Heart left ventricle (tissue), 13 donors: ENCODE measurements at regions not wholly inside any gene's neighbourhood (a gene's known extent, or its start where the extent isn't known, plus 50 kb on each side); places are given as distances from the start of the nearest gene placed in this dataset.

Experiments
- CTCF ChIP-seq, 12 donors: fragments of 200-600 bp; sonication (generic) in 4 of 12; IDR thresholded peaks; one replicate each; pipeline versions ENCODE4 v1.5.0 to v1.8.0; 2018 to 2022; ENCODE audit warnings: antibody characterized with exemption in 12 of 12, mild to moderate bottlenecking in 5 of 12
- POLR2A ChIP-seq, 2 donors: fragments of 450-650 bp; IDR thresholded peaks; one replicate each; pipeline ENCODE4 v1.6.1; 2017; ENCODE audit warnings: antibody characterized with exemption in 2 of 2, mild to moderate bottlenecking in 2 of 2, moderate library complexity in 2 of 2
- donor health status: ischemic (EF 13 %, LVEDD 7.1; RV severe dilation, severe dysfunction).
- donor health status: DM: no; HTN: yes; CAD: no.
- donor health status: DM: no; HTN: no; CAD: no.
- donor health status: ischemic (EF 25% LVEDD 6.9; RV normal size, moderate dysfunction).
- donor health status: ischemic (EF 25% LVEDD 5.7; RV mildly dilated, moderate dysfunction).
- donor health status: ischemic (EF 35%, LVEDD 5.7; RV mildly dilated, moderate dysfunction).
- donor health status: nonischemic (EF 11% LVEDD 7.7; RV severe dilation, severe dysfunction).
- donor health status: DM: yes; HTN: yes; CAD: no.
- donor health status: PGD.
- donor health status: ischemic (EF 29% LVEDD 5.4; RV normal size, mild dysfunction).
- donor health status: nonischemic (EF 23%, LVEDD 6.1; RV moderate dilation, normal function).

DNA sequence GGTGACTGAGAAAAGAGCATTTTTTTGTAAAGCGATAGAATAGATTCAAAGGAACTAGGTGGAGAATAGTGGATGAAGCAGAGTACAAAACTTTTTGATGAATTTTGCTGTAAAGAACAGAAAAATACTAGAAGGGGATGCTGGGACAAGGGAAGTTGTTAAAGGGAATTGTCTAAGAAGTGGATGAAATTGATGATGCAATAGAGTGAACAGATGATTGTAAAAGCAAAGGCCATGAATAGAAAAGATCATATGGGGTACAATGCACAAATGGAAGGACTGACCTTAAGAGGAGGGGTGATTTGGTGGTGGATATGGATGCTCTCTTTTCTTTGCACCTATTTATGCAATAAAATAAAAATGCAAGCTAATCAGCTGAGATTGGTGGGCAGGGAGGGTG, 262.7 kb upstream of the MAD2L1 start:
- TF ChIP-seq CTCF (IDR thresholded peaks at IDR 0.05) (no peak), POLR2A (IDR thresholded peaks at IDR 0.05) (no peak)
